ENCODE measurements at regions not wholly inside any gene's neighbourhood (a gene's known extent, or its start where the extent isn't known, plus 50 kb on each side); places are given as distances from the start of the nearest gene placed in this dataset.

- DNase-seq, result no peak
- H3K36me3 Mint-ChIP-seq (ENCODE audit: low read depth), result peaks cover 10% of the 10 kb centered on the region
- peaks cover 6% of the 10 kb centered on the region for H3K27me3 Mint-ChIP-seq (ENCODE audit: low read depth, poor library complexity)
- no peak overlapping the region for H3K4me3 Mint-ChIP-seq
- peaks cover 19% of the 10 kb centered on the region for H3K4me1 Mint-ChIP-seq
- peaks cover 5% of the 10 kb centered on the region for H3K9me3 Mint-ChIP-seq
- no peak overlapping the region for H3K27ac Mint-ChIP-seq
- TF ChIP-seq, protein P1, sequence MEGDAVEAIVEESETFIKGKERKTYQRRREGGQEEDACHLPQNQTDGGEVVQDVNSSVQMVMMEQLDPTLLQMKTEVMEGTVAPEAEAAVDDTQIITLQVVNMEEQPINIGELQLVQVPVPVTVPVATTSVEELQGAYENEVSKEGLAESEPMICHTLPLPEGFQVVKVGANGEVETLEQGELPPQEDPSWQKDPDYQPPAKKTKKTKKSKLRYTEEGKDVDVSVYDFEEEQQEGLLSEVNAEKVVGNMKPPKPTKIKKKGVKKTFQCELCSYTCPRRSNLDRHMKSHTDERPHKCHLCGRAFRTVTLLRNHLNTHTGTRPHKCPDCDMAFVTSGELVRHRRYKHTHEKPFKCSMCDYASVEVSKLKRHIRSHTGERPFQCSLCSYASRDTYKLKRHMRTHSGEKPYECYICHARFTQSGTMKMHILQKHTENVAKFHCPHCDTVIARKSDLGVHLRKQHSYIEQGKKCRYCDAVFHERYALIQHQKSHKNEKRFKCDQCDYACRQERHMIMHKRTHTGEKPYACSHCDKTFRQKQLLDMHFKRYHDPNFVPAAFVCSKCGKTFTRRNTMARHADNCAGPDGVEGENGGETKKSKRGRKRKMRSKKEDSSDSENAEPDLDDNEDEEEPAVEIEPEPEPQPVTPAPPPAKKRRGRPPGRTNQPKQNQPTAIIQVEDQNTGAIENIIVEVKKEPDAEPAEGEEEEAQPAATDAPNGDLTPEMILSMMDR (IDR thresholded peaks at IDR 0.05), result no peak
Measured at GRCh38 chr9:109868722-109869121, 88.7 kb downstream of the PALM2AKAP2 start.

- peaks cover 5% of the 10 kb centered on the region for H3K36me3 Mint-ChIP-seq (ENCODE audit: low read depth)
- no peaks in the 10 kb centered on the region for H3K9me3 Mint-ChIP-seq
- no peak overlapping the region for H3K27ac Mint-ChIP-seq
- TF ChIP-seq, protein P1 (IDR thresholded peaks at IDR 0.05), result no peak
- no peak for DNase-seq
- no peak overlapping the region for H3K4me3 Mint-ChIP-seq
- peaks cover 6% of the 10 kb centered on the region for H3K27me3 Mint-ChIP-seq (ENCODE audit: low read depth, poor library complexity)
- H3K4me1 Mint-ChIP-seq, result peaks cover 19% of the 10 kb centered on the region
Measured at GRCh38 chr9:109870365-109870764, 90.4 kb downstream of the PALM2AKAP2 start.

DNA sequence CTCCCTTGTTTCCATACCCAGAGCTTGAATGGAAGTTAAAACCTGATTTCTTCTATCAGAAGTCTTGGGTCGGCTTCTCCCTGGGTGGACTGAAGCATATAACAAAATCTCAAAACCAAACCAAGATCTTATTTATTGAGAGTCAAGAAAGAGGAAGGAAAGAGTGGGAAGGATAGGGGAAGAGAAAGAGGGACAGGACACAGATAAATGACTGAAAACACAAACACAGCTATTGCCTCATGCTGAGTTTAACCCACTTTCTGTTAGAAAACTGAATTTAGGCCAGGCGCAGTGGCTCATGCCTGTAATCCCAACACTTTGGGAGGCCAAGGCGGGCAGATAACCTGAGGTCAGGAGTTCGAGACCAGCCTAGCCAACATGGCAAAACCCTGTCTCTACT, 92.9 kb downstream of the PALM2AKAP2 start:
- H3K9me3 Mint-ChIP-seq, result no peaks in the 10 kb centered on the region
- peaks cover 6% of the 10 kb centered on the region for H3K27me3 Mint-ChIP-seq (ENCODE audit: low read depth, poor library complexity)
- DNase-seq, result no peak
- H3K4me3 Mint-ChIP-seq, result no peak overlapping the region
- H3K27ac Mint-ChIP-seq, result no peak overlapping the region
- TF ChIP-seq, protein P1 (IDR thresholded peaks at IDR 0.05), result no peak
- peaks cover 5% of the 10 kb centered on the region for H3K36me3 Mint-ChIP-seq (ENCODE audit: low read depth)
- H3K4me1 Mint-ChIP-seq, result peaks cover 10% of the 10 kb centered on the region

DNA sequence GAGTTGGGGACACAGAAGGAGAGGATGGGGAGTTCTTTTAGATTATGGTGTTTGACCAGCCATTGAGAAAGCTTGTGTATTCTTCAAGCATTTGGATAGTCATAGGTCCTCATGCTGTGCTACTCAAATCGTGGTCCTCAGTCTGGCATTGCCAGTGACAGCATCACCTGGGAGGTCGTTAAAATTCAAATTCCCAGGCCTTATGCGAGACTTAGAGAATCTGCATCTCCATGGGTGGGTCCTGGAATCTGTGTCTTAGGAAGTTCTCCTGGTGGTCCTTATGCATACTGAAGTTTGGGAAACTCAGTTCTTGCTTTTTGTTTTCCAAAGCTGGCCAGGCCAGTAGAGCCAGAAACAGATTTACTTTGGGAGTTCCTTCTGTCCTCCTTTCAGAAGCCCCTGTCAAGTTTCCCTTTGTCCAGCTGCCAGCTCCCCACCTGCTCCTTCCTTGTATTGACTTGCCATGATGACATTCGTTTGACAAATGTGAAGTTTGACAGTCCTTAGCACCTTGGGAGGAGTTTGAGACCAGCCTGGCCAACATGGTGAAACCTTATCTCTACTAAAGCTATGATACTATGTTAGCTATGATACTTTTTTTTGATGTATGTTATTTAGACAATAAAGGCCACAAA, 95.6 kb downstream of the PALM2AKAP2 start:
- TF ChIP-seq, protein P1 (IDR thresholded peaks at IDR 0.05), result no peak
- DNase-seq, result no peak
- H3K4me1 Mint-ChIP-seq, result no peaks in the 10 kb centered on the region
- H3K9me3 Mint-ChIP-seq, result no peaks in the 10 kb centered on the region
- peaks cover 12% of the 10 kb centered on the region for H3K36me3 Mint-ChIP-seq (ENCODE audit: low read depth)
- H3K27ac Mint-ChIP-seq, result no peak overlapping the region
- H3K27me3 Mint-ChIP-seq (ENCODE audit: low read depth, poor library complexity), result no peaks in the 10 kb centered on the region
- H3K4me3 Mint-ChIP-seq, result no peak overlapping the region

DNA sequence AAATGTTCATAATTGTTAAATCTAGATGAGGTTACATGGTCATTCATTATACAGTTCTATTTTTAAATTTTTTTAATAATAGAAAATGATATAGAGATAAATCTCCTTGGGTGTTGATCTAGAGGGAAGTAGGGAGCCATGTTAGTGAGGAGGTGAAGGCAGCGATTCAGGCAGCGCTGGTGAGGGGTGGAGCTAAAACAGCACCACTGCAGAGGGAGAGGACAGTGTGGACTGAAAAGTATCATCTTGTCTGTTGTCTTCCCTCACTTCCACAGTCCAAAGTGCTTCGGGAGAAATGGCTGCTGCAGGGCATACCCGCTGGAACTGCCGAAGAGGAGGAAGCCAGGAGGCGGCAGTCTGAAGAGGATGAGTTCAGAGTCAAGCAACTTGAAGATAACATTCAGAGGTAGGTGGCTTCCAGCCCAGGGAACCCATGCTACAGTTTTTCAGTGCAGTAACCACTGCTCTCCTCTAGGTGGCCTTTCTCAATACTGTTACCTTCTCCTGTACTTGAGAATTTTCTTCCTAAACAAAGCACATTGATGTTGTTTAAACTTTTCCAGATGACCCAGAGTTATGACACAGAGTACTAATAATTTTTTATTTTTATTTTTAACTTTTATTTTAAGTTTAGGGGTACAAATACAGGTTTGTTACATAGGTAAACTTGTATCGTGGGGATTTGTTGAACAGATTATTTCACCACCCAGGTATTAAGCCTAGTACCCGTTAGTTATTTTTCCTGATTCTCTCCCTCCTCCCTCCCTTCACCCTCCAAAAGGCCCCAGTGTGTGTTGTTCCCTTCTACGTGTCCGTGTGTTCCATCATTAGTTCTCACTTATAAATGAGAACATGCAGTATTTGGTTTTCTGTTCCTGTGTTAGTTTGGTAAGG, 100.5 kb downstream of the PALM2AKAP2 start:
- Mint-ChIP-seq H3K4me1 (no peaks in the 10 kb centered on the region), H3K27ac (no peak overlapping the region), H3K36me3 (ENCODE audit: low read depth) (peaks cover 27% of the 10 kb centered on the region), H3K9me3 (no peaks in the 10 kb centered on the region), H3K27me3 (ENCODE audit: low read depth, poor library complexity) (peaks cover 3% of the 10 kb centered on the region), H3K4me3 (no peak overlapping the region)
- TF ChIP-seq, protein P1 (IDR thresholded peaks at IDR 0.05), result peak; percentile 64
- peak; percentile 20 for DNase-seq
